DMS 273 treated with DMSO at 0.1 percent for 48 hours (cell line): ENCODE measurements at regions not wholly inside any gene's neighbourhood (a gene's known extent, or its start where the extent isn't known, plus 50 kb on each side); places are given as distances from the start of the nearest gene placed in this dataset.

Source experiments
- DNase-seq: peaks from one replicate; lab custom pipeline; 2025; lab: John Stamatoyannopoulos, UW

- no peak for DNase-seq
Observed at GRCh38 chr18:39113790-39114189, 1548.2 kb upstream of the CELF4 start.

DNA sequence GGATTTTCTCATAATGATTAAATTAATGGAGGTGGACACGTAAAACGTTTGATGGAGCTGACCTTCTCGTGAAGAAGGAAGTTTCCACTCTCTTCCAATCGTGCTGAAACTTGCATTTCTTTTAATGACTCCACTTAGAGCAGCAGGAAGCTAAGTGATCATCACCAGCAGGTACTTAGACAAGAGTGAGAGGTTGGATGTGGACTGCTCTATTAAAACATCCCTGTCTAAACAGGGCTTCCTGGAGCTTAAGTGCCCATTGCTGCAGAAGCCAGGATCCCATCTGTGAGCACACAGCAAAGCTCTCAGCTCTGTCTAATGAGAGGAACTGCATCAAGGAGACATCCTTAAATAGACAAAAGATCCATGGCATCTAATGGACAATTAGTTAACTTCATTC is 1539.5 kb upstream of the CELF4 start:
- no peak for DNase-seq

GRCh38 chr18:39072970-39073369 is 1507.4 kb upstream of the CELF4 start:
- DNase-seq = no peak

GRCh38 chr18:39062426-39062825 is 1496.8 kb upstream of the CELF4 start:
- DNase-seq = no peak

- no peak for DNase-seq
Observed at GRCh38 chr18:39058386-39059000, 1492.9 kb upstream of the CELF4 start.

GRCh38 chr18:39057423-39058064 is 1491.9 kb upstream of the CELF4 start:
- no peak for DNase-seq

DNA sequence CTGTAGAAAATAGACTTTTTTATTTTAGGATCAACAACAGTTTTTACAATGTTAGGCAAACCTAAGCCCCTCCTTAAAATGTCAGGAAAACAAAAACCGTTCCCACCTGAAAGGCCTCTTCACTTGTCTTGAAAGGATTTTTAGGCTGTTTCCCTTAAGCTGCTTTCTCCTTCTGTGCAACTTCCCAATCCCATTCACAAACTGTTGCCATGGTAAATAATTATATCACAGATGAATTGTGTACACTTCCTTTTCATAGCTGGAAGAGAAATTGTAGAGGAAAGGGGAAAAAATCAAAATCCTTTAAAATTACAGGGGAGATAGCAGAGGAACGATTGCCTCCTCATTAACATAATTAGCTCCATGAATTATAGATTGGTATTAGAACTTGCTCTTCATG is 1488.0 kb upstream of the CELF4 start:
- DNase-seq = no peak

- DNase-seq = no peak
Observed at GRCh38 chr18:39051013-39051412, 1485.4 kb upstream of the CELF4 start.

DNA sequence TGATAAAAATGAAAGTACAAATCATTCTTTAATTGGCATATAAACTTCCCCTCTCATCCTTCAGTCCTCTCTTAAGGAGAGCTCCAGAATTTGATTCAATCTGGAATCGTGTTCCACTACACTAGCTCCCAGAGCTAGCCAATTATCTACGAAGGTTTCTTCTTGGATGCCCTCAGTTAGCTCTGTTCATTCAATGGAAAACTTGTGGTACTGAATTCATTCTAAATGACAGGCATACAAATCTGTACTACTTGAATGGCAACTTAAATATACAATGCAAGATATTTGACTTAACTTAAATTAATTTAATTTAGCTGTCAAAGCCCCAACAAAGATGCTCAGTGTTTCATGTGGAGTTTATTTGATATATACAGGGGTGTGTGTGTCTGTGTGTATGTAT is 1474.2 kb upstream of the CELF4 start:
- DNase-seq = no peak

DNA sequence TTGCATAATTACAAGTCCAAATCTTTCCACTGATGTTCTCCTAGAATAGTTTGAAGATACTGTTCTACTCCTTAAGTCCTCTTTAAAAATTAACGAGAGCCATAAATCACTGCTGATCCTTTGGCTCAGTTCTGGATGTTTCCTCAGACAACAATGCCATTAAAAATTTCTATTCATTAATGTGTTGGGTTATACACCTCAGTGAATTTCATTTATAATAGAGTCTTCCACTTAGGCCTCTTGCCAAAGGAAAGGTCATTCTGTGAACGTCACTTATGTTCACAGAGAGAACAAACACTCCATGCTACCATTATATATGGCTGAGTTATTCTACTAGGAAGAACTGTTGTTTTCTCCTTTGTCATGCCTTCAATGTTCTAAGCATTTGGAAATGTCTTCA is 1472.3 kb upstream of the CELF4 start:
- no peak for DNase-seq

- no peak for DNase-seq
Observed at GRCh38 chr18:39033312-39033711, 1467.7 kb upstream of the CELF4 start.

- DNase-seq = no peak
Observed at GRCh38 chr18:39031647-39032046, 1466.0 kb upstream of the CELF4 start.

DNA sequence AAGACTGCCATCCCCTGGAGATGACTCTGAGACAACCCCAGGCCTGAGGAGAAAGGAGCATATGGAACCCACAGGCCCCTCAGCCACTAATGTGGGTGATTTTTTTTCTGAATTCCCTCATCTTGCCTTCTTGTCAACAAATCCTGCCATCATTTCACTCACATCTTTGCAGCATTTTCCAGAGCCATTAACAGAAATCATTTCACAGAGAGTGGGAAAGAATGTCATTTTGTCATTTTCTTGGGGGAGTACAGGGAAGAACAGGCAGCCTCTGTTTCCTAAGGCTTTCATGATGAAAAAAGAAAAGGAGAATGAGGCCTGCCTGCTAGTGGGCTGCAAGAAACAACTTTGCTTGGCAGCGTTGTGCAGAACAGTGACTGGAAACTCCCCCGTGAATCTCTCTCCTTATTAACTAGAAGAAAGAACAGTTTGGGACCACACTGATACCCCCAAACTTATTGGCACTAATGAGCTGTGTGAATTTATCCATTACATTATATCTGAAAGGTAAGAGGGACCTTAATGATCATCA is 1464.6 kb upstream of the CELF4 start:
- no peak for DNase-seq

DNA sequence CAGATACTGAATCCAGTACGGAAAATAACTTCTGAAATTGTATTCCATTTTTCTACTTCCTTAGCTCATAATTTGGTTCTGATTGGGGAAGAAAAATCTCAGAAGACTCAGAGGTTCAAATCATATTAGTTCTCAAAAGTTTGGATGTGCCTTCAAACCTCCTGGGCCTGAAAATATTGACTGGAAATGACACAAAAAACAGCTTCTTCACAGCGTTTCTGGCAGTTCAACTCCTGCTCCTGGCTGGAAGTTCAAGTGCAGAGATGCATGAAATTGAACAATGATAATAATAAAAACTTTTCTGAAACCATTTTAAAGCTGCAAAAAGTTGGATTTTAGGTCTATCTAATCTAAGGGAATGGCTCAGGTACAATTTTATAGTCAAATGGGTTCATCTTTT is 1459.9 kb upstream of the CELF4 start:
- DNase-seq = no peak

DNA sequence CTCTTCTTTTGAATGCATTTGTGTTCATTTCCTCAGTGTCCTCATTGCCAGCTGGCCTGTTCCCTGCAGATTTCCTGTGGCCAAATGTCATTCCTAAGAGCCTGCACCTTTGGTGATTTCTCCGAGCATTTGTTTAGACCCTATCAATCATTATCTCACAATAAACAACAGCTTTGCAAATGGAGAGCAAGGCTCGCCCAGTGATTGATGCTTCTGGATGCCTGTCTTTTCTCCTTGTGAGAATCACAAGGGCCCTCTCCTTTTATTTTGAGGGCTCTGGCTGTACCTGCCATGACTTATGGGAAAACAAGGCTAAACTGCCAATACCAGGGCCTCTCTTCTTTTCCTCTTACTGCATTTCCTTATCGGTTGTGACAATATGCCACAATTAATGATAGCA is 1454.4 kb upstream of the CELF4 start:
- DNase-seq = no peak

- no peak for DNase-seq
Observed at GRCh38 chr18:39007031-39007902, 1441.7 kb upstream of the CELF4 start.

DNA sequence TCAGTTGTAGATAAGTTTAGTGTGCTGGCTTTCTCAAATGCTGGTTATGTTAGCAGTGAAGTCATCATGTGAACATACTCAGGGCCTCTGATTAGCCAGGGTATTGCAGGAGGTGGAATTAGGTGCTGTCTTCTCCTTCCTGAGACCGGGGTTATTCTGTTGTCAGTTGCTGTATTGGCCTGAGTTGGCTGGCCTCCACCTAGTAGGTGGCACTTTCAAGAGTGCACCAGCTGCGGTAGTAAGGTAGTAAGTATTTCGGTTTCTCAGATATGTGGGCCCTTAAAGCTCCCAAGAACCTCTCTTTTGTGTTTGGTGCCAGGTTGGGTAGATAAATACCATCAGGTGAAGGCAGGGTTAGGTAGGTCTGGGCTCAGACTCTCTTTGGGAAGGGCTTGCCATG is 1430.5 kb upstream of the CELF4 start:
- DNase-seq = no peak

DNA sequence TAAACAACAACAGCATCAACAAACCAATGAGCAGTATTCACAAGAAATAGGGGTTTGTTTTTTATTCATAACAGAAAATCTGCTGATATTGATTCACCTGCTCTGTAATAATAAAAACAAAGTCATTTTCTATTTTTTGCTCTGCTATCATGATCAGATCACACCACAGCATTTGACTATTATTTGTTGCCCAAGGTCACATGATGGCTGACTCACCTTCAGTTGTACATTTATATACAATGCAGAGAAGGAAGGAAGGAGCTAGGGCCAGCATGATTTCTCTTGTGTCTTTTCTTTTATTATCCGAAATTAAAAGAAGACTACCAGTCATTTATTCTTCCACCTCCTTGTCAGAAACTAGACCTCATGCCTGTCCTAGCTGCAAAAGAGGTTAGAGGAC is 1427.7 kb upstream of the CELF4 start:
- DNase-seq = no peak

DNA sequence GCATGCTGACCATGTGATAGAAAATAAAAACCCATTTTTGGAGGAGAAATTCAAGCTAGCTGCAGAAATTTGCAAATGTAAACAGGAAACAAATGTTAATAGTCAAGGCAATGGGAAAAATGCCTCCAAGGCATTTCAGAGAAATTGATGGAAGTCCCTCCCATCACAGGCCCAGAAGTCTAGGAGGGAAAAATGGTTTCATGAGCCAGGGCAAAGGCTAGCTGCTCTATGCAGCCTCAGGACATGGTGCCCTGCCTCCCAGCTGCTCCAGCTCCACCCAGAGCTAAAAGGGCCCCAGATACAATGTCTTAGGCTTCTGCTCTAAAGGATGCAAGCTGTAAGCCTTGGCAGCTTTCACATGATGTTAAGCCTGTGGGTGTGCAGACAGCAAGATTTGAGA is 1419.4 kb upstream of the CELF4 start:
- no peak for DNase-seq

DNA sequence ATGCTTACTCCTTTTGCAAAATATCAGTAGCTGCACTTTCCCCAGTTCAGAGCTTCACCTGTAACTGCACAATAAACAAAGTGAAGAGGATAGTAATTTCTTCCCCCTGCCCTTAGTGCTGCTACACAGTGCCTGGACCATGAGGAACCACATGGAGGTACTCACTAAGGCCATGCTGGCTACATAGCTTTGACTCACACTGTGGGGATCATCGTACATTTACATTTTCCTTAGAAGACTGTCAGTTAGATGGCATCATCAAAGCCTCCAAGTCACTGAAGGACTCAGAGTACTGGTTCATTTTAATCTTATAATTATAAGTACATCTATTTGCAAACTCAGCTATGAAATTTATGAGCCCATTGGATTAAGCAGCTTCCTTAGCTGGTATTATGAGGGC is 1416.5 kb upstream of the CELF4 start:
- no peak for DNase-seq

GRCh38 chr18:38981389-38981788 is 1415.8 kb upstream of the CELF4 start:
- DNase-seq = no peak

DNA sequence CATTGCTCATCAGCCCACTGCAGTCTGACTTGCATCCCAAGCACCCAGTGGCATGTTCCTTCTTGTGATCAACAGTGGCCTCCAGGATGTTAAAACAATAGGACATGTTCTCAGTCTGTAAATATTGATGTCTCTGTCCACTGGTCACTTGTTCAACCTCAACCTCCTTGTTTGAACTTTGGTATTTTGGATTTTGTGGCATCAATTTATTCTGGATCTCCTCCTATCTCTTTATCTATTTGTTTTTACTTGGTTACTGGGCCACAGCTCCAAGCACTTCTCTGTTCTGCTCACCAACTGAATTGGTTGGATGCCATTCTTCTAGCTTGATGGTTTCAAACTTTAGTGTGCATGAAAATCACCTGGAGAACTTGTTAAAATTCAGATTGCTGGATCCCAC is 1414.8 kb upstream of the CELF4 start:
- DNase-seq = no peak

DNA sequence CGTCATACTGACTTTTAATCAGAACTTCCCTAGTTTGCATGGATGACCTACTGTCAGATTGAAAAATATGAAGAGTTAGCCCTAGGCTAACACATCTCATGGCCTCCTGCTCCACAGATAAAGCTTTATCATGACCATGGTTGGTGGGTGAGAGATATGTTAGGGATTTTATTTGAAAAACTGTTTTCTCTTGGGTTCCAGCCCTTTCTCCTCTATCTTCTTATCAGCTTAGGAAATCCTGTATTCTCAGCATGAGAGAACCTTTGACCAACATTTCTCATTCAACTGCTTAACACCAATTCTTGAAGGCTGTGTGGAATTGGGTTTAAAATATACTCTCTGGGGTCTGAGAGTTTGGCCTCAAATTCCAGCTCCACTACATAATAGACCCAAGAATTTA is 1407.0 kb upstream of the CELF4 start:
- no peak for DNase-seq
